Thoracic aorta (tissue), 2 donors: ENCODE measurements at regions not wholly inside any gene's neighbourhood (a gene's known extent, or its start where the extent isn't known, plus 50 kb on each side); places are given as distances from the start of the nearest gene placed in this dataset.

Experiments
- ATAC-seq: fragments of 150-250 bp; one replicate; pipeline ENCODE4 v1.8.0; 2017; ENCODE audit warnings: low read depth; ENCODE audit not compliant: insufficient number of reproducible peaks, low FRiP score
- DNase-seq: peaks from one replicate; pipeline ENCODE4 v3.0.0-alpha.2; 2020; ENCODE audit warnings: low spot score
- H3K27ac ChIP-seq, 2 donors: fragments of 200-600 bp; sonication (generic); 1 replicate in 1 of 2; 2 replicates in 1 of 2; pipeline ENCODE4 v1.5.1; 2016; ENCODE audit warnings: mild to moderate bottlenecking in 2 of 2, moderate library complexity in 2 of 2
- H3K27me3 ChIP-seq: fragments of 200-600 bp; sonication (generic); replicated peaks from 2 replicates; pipeline ENCODE4 v1.6.0; 2016; ENCODE audit warnings: mild to moderate bottlenecking; ENCODE audit not compliant: insufficient read depth
- H3K36me3 ChIP-seq: fragments of 200-600 bp; sonication (generic); one replicate; pipeline ENCODE4 v1.5.1; 2016
- H3K4me1 ChIP-seq, 2 donors: fragments of 200-600 bp; sonication (generic); 1 replicate in 1 of 2; 2 replicates in 1 of 2; pipeline versions ENCODE4 v1.5.1 to v1.6.0; 2016; ENCODE audit warnings: low read depth in 2 of 2, mild to moderate bottlenecking in 1 of 2; ENCODE audit not compliant: control insufficient read depth in 1 of 2
- H3K4me3 ChIP-seq: fragments of 200-600 bp; sonication (generic); 2 replicates; pipeline ENCODE4 v1.5.1; 2016; ENCODE audit warnings: mild to moderate bottlenecking
- H3K9me3 ChIP-seq: fragments of 200-600 bp; sonication (generic); 2 replicates; pipeline ENCODE4 v1.5.1; 2016
- CTCF ChIP-seq: fragments of 200-600 bp; sonication (generic); IDR thresholded peaks from one replicate; pipeline ENCODE4 v1.5.1; 2019; ENCODE audit warnings: antibody characterized with exemption

- H3K4me3 ChIP-seq: no peak overlapping the region
- no peaks in the 10 kb centered on the region for H3K27me3 ChIP-seq
- H3K4me1 ChIP-seq: peaks cover 0 to 15% of the 10 kb centered on the region in 2 donors
- no peak for ATAC-seq
- no peak for TF ChIP-seq CTCF
- no peak overlapping the region for H3K27ac ChIP-seq
- DNase-seq: no peak
- no peaks in the 10 kb centered on the region for H3K9me3 ChIP-seq
- H3K36me3 ChIP-seq: no peaks in the 10 kb centered on the region
Measured at GRCh38 chr9:111099199-111100008, 61.1 kb upstream of the LPAR1 start.

- no peak overlapping the region for H3K4me3 ChIP-seq
- no peak for DNase-seq
- H3K27me3 ChIP-seq: no peaks in the 10 kb centered on the region
- peaks cover 0 to 20% of the 10 kb centered on the region in 2 donors for H3K4me1 ChIP-seq
- no peak for TF ChIP-seq CTCF
- no peak overlapping the region for H3K27ac ChIP-seq
- no peaks in the 10 kb centered on the region for H3K36me3 ChIP-seq
- no peak for ATAC-seq
- H3K9me3 ChIP-seq: no peaks in the 10 kb centered on the region
Measured at GRCh38 chr9:111098093-111098492, 59.8 kb upstream of the LPAR1 start.

DNA sequence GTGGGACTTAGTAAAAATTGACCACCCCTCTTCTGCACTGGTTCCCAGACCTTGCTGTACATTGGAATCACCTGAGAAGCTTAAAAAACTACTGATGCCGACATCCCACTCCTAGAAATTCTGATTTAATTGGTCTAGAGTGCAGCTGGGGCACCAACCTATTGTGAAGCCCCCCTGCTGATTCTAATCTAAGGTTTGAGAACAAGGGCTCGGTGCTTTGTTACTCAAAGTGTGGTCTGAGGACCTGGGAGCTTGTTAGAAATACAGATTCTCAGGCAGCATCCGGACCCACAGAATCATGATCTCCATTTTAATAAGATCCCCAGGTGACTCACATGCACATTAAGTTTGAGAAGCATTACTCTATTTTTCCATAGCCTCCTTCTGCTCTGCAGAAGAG lies 57.8 kb upstream of the LPAR1 start:
- no peak for TF ChIP-seq CTCF
- H3K27ac ChIP-seq: no peak overlapping the region
- DNase-seq (no peak), ATAC-seq (no peak)
- no peaks in the 10 kb centered on the region for H3K9me3 ChIP-seq
- peaks cover 0 to 20% of the 10 kb centered on the region in 2 donors for H3K4me1 ChIP-seq
- no peaks in the 10 kb centered on the region for H3K36me3 ChIP-seq
- no peaks in the 10 kb centered on the region for H3K27me3 ChIP-seq
- H3K4me3 ChIP-seq: no peak overlapping the region

DNA sequence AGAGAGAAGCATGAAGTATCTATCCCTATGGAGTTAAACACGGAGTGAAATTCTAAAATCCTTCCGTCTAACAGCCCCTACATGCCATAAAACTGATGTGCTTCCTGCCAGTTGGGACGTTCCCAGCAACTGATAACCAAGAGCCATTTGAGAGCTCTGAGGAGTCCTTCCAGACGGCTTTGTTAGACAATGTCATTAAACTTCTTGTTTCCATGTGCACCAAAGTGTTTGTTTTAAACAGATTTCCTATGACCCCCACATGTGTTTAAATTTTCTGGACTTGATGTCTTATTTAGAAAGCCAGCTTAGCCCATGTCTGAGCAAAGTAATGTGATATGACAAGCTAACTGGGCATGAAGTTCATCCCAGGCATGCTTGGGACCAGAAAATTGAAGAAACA lies 57.2 kb upstream of the LPAR1 start:
- Histone ChIP-seq H3K27ac (peak overlapping the region in 1 of 2 donors; percentile 13), H3K4me3 (no peak overlapping the region), H3K9me3 (no peaks in the 10 kb centered on the region), H3K4me1 (peaks cover 0 to 20% of the 10 kb centered on the region in 2 donors), H3K36me3 (no peaks in the 10 kb centered on the region), H3K27me3 (no peaks in the 10 kb centered on the region)
- DNase-seq (no peak), ATAC-seq (no peak)
- TF ChIP-seq CTCF: no peak

- Histone ChIP-seq H3K27ac (peak overlapping the region in 1 of 2 donors; percentile 19), H3K27me3 (no peaks in the 10 kb centered on the region), H3K9me3 (no peaks in the 10 kb centered on the region), H3K4me3 (no peak overlapping the region), H3K4me1 (peaks cover 0 to 20% of the 10 kb centered on the region in 2 donors), H3K36me3 (no peaks in the 10 kb centered on the region)
- ATAC-seq: no peak
- no peak for DNase-seq
- no peak for TF ChIP-seq CTCF
Measured at GRCh38 chr9:111094958-111095357, 56.7 kb upstream of the LPAR1 start.
